AML-193 (cell line): ENCODE measurements at regions not wholly inside any gene's neighbourhood (a gene's known extent, or its start where the extent isn't known, plus 50 kb on each side); places are given as distances from the start of the nearest gene placed in this dataset.
"Not testable (repeated sequence)": the region's sequence is repeated elsewhere in the genome, so short reads cannot be mapped to it uniquely, and the experiment has no call there.

ENCODE experiments used
- DNase-seq, 2 experiments: peaks; one replicate each; lab custom pipeline; 2025; lab: John Stamatoyannopoulos, UW

GRCh38 chr15:25247407-25248038 lies 191.3 kb downstream of the UBE3A start:
- no peak for DNase-seq

DNA sequence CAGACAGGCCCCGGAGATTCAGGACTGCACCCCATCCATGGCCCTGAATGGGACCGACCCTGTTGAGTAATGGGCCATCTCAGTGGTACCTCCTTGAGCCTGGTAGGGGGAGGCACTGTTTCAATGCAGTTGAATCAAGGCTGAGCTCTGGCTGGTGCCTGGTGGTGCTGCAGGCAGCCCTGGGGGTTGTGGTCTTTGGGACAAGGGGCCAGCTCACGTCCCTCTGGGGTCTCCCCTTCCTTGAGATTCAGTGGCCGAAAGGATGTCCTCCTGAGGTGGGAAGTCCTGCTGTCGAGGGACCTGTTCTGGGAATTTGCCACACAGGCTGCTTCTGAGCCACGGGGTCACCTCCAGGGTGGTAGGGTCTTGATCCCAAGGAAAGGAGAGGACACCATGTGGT lies 190.7 kb downstream of the UBE3A start:
- DNase-seq = not testable (repeated sequence)

DNA sequence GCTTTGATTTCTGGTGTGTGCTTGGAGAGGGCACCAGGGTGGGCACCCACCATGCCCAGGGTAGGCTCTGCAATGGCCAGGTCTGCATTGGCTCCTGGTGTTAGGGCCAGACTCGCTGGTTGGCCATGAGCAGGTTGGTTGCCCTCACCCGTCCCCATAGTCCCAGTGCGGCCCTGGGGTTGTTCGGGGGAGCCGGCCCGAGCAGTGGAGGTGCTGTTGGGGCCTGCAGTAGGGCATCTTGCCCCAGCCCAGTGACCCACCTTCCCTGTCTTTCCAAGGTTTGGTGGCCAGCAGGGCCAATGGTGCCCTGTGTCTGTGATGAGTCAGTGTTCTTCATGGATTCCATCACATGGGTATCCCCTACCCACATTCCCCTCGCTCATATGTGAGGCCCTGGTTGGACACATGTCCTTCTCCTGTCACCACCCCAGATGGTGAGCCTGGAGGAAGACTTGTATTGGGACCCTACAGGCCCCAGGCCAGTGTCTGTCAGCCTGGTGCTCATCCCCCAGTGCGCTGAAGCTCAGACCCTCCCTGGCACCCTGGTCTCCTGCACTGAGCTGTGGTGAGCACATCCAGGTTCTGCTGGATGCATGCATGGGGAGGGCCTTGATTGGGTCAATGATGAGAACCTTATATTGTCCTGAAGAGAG lies 190.1 kb downstream of the UBE3A start:
- no peak for DNase-seq

GRCh38 chr15:25249236-25250010 lies 189.4 kb downstream of the UBE3A start:
- no peak for DNase-seq

- no peak for DNase-seq
Measured at GRCh38 chr15:25250011-25250596, 188.7 kb downstream of the UBE3A start.

DNA sequence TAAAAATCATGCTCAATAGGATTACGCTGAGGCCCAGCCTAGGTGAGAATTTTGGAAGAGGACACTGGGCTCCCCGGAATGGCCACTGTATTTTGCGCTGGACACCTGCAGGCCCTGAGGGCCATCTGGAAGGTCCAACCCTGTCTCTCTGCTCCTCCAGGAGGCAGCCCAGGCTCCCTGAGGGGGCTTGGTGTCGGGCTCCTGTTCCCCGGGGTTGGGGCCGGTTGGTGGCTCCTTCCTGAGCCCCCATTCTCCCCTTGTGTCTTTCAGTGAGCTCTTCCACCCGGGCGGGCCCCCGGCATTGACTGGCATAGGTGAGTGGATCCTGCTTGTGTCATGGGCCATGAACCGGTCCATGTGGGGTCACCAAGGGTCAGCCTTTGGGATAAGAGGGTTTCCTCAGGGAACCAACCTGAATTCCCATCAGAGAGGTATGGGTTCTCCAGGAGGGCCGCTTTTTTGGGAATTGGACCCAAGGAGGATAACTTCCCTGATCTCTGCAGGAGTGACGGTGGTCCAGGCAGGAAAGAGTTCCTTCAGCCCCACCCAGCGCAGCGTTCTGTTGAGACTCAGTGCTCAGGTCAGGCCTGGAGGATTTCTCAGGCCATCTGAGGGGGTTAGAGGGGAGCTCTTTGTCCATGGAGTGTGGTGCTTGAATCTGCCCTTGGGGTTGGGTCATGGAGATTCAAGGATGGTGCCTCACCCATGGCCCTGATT lies 187.8 kb downstream of the UBE3A start:
- no peak for DNase-seq

GRCh38 chr15:25251700-25252390 lies 187.0 kb downstream of the UBE3A start:
- DNase-seq = no peak

DNA sequence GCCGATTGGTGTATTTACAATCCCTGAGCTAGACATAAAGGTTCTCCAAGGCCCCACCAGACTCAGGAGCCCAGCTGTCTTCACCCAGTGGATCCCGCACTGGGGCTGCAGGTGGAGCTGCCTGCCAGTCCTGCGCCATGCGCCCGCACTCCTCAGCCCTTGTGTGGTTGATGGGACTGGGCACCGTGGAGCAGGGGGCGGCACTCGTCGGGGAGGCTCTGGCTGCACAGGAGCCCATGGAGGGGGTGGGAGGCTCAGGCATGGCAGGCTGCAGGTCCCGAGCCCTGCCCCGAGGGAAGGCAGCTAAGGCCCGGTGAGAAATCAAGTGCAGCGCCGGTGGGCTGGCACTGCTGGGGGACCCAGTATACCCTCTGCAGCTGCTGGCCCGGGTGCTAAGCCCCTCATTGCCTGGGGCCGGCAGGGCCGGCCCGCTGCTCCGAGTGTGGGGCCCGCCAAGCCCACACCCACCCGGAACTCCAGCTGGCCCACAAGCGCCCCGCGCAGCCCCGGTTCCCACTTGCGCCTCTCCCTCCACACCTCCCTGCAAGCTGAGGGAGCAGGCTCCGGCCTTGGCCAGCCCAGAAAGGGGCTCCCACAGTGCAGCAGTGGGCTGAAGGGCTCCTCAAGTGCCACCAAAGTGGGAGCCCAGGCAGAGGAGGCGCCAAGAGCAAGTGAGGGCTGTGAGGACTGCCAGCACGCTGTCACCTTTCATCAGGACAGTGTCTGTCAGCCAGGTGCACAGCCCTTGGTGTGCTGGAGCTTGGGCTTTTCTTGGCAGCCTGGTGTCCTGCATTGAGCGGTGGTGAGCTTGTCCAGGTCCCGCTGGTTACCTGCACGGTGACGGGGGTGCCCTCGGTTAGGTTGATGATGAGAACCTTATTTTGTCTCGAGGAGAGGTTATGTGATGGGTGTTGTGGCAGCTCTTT lies 185.5 kb downstream of the UBE3A start:
- not testable (repeated sequence) for DNase-seq

DNA sequence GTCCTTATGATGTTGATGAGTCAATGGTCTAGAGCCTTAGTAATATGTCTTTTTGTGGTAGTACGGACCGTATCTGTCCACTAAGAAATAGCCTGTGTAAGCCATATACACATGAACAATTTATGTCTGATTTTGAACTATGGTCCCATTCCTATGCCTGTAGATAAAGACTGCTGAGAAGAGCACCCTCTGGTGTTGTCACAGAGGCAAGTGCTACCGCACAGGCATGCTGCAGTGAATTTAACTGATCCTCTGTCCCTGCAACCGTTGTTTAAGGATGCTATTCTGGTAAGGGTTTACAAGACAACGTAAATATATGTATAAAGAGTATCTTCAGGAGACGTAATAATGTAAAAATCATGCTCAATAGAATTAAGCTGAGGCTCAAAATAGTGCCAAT lies 170.7 kb downstream of the UBE3A start:
- DNase-seq = peak in 1 of 2 experiments; percentile 8
